Vagina (tissue), 2 donors: ENCODE measurements at regions not wholly inside any gene's neighbourhood (a gene's known extent, or its start where the extent isn't known, plus 50 kb on each side); places are given as distances from the start of the nearest gene placed in this dataset.
A peak's percentile ranks its signal among the peaks of the same experiment; 100 is the strongest.

Source experiments
- DNase-seq, 2 donors: peaks; one replicate each; pipeline ENCODE4 v3.0.0-alpha.2; 2017; ENCODE audit errors: extremely low spot score in 2 of 2
- H3K27ac ChIP-seq: fragments of 200-600 bp; sonication (generic); one replicate; pipeline ENCODE4 v1.5.1; 2019
- H3K27me3 ChIP-seq: fragments of 200-600 bp; sonication (generic); one replicate; pipeline ENCODE4 v1.5.1; 2019
- H3K36me3 ChIP-seq, 2 donors: fragments of 200-600 bp; sonication (generic); one replicate each; pipeline ENCODE4 v1.5.1; 2017 to 2019
- H3K4me1 ChIP-seq: fragments of 200-600 bp; sonication (generic); one replicate; pipeline ENCODE4 v1.5.1; 2019
- H3K4me3 ChIP-seq, 2 donors: fragments of 200-600 bp; sonication (generic); 1 replicate in 1 of 2; 2 replicates in 1 of 2; pipeline ENCODE4 v1.5.1; 2016 to 2019
- H3K9me3 ChIP-seq: fragments of 200-600 bp; sonication (generic); one replicate; pipeline ENCODE4 v1.5.1; 2019
- POLR2A ChIP-seq, 2 donors: fragments of 450-650 bp; IDR thresholded peaks; one replicate each; pipeline ENCODE4 v1.6.1; 2017; ENCODE audit warnings: antibody characterized with exemption in 2 of 2, mild to moderate bottlenecking in 2 of 2, moderate library complexity in 2 of 2
- POLR2AphosphoS5 ChIP-seq, 2 donors: sonication (generic); formaldehyde crosslinking; IDR thresholded peaks; one replicate each; pipeline ENCODE4 v1.9.0; 2017; ENCODE audit warnings: antibody characterized with exemption in 2 of 2, mild to moderate bottlenecking in 2 of 2, low read depth in 1 of 2; ENCODE audit not compliant: insufficient read depth in 1 of 2
- intact Hi-C: fragments of 100-400 bp; cut with DNase I; formaldehyde crosslinking; loops from one replicate; pipeline ENCODE4 v1.15.1; 2023
- TF ChIP-seq, protein P1 (sequence below), 3 experiments: fragments of 450-650 bp in 2 of 3; fragments of 200-600 bp in 1 of 3; sonication (generic) in 1 of 3; IDR thresholded peaks; one replicate each; pipeline ENCODE4 v1.5.1; 2017 to 2019; ENCODE audit warnings: antibody characterized with exemption in 3 of 3, mild to moderate bottlenecking in 2 of 3, moderate library complexity in 2 of 3

DNA sequence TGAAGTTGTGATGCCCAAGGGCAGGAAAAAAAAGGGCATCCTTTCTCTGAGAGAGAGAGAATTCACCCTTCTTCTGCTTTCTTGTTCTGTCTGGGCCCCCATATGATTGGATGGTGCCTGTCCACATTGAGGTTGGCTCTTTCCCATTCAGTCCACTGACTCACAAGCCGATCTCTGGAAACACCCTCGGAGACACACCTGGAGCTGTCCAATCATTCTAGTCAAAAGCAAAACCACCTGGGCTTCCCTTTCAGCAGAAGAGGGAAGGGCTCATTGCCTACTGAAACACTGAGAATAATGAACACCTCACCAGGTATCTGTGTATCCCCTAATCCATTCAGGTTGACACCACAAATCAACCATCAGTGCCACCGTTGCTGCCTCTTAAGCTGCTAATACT, 103.7 kb upstream of the GNG12 start:
- H3K27me3 ChIP-seq, result no peaks in the 10 kb centered on the region
- H3K27ac ChIP-seq, result no peak overlapping the region
- no peaks in the 10 kb centered on the region for H3K36me3 ChIP-seq
- TF ChIP-seq, protein P1, sequence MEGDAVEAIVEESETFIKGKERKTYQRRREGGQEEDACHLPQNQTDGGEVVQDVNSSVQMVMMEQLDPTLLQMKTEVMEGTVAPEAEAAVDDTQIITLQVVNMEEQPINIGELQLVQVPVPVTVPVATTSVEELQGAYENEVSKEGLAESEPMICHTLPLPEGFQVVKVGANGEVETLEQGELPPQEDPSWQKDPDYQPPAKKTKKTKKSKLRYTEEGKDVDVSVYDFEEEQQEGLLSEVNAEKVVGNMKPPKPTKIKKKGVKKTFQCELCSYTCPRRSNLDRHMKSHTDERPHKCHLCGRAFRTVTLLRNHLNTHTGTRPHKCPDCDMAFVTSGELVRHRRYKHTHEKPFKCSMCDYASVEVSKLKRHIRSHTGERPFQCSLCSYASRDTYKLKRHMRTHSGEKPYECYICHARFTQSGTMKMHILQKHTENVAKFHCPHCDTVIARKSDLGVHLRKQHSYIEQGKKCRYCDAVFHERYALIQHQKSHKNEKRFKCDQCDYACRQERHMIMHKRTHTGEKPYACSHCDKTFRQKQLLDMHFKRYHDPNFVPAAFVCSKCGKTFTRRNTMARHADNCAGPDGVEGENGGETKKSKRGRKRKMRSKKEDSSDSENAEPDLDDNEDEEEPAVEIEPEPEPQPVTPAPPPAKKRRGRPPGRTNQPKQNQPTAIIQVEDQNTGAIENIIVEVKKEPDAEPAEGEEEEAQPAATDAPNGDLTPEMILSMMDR (IDR thresholded peaks at IDR 0.05), result no peak
- no peak for TF ChIP-seq POLR2A (IDR thresholded peaks at IDR 0.05)
- TF ChIP-seq POLR2AphosphoS5 (IDR thresholded peaks at IDR 0.05; ENCODE audit: insufficient read depth in 1 of 2, low read depth in 1 of 2), result no peak
- H3K4me3 ChIP-seq, result no peak overlapping the region
- intact Hi-C loops, result no loop called here
- H3K4me1 ChIP-seq, result no peaks in the 10 kb centered on the region
- no peak for DNase-seq
- H3K9me3 ChIP-seq, result no peaks in the 10 kb centered on the region

DNA sequence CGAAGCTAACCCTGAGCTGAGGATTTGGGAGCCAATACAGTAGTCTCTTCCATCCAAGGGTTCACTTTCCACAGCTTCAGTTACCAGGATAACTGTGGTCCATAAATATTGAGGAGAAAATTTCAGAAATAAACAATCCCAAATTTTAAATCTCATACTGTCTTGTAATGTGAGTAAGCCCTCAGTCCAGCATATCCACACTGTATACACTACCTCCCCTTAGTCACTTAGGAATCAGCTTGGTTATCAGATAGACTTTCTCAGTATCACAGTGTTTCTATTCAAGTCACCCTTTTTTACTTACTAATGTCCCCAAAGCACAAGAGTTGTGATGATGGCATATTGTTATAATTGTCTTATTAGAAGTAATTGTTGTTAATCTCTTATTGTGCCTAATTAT, 102.3 kb upstream of the GNG12 start:
- no peak overlapping the region for H3K27ac ChIP-seq
- H3K4me3 ChIP-seq, result no peak overlapping the region
- H3K9me3 ChIP-seq, result no peaks in the 10 kb centered on the region
- no peak for DNase-seq
- TF ChIP-seq POLR2A (IDR thresholded peaks at IDR 0.05), result no peak
- TF ChIP-seq POLR2AphosphoS5 (IDR thresholded peaks at IDR 0.05; ENCODE audit: insufficient read depth in 1 of 2, low read depth in 1 of 2), result no peak
- TF ChIP-seq, protein P1 (IDR thresholded peaks at IDR 0.05), result no peak
- H3K36me3 ChIP-seq, result no peaks in the 10 kb centered on the region
- intact Hi-C loops, result no loop called here
- no peaks in the 10 kb centered on the region for H3K27me3 ChIP-seq
- H3K4me1 ChIP-seq, result no peaks in the 10 kb centered on the region

DNA sequence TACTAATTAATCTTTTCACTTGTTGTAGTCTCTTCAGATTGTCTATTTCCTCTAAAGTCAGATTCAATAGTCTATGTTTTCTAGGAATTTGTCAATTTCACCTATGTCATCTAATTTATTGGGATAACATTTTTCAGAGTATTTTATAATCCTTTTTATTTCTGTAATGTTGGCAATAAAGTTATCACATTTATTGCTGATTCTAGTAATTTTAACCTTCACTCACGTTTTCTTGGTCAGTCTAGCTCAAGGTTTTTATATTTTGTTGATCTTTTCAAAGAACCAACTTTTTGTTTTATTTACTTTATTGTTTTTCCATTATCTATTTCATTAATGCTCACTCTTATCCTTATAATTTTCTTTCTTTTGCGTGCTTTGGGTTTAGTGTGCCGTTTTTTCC, 97.9 kb upstream of the GNG12 start:
- Histone ChIP-seq H3K4me1 (no peaks in the 10 kb centered on the region), H3K36me3 (no peaks in the 10 kb centered on the region), H3K9me3 (no peaks in the 10 kb centered on the region), H3K27ac (no peak overlapping the region), H3K4me3 (no peak overlapping the region), H3K27me3 (no peaks in the 10 kb centered on the region)
- intact Hi-C loops, result no loop called here
- no peak for DNase-seq
- TF ChIP-seq POLR2A (IDR thresholded peaks at IDR 0.05) (no peak), POLR2AphosphoS5 (IDR thresholded peaks at IDR 0.05; ENCODE audit: insufficient read depth in 1 of 2, low read depth in 1 of 2) (no peak)
- TF ChIP-seq, protein P1 (IDR thresholded peaks at IDR 0.05), result no peak

DNA sequence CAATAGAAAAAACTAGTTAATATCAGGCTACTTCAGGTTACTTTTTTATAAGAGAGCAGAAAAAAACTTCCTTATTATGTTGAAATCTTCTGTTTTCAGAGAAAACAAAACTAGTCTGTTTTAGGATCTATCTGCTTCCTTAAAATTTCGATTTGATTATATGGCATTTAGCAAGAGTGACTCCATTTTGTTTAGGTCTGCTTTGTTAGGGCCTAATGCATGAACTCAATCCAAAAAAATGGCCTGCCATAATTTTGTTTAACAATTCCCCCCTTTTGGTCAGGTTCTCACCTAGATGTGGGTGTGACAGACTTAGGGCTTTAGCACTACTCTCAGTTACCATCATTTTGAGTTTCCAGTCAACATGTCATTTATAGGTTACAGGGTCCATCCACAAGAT, 89.8 kb upstream of the GNG12 start:
- Histone ChIP-seq H3K36me3 (no peaks in the 10 kb centered on the region), H3K4me3 (no peak overlapping the region), H3K4me1 (no peaks in the 10 kb centered on the region), H3K27ac (no peak overlapping the region), H3K9me3 (no peaks in the 10 kb centered on the region), H3K27me3 (no peaks in the 10 kb centered on the region)
- TF ChIP-seq POLR2AphosphoS5 (IDR thresholded peaks at IDR 0.05; ENCODE audit: insufficient read depth in 1 of 2, low read depth in 1 of 2) (no peak), POLR2A (IDR thresholded peaks at IDR 0.05) (no peak)
- TF ChIP-seq, protein P1 (IDR thresholded peaks at IDR 0.05), result no peak
- intact Hi-C loops, result no loop called here
- no peak for DNase-seq

DNA sequence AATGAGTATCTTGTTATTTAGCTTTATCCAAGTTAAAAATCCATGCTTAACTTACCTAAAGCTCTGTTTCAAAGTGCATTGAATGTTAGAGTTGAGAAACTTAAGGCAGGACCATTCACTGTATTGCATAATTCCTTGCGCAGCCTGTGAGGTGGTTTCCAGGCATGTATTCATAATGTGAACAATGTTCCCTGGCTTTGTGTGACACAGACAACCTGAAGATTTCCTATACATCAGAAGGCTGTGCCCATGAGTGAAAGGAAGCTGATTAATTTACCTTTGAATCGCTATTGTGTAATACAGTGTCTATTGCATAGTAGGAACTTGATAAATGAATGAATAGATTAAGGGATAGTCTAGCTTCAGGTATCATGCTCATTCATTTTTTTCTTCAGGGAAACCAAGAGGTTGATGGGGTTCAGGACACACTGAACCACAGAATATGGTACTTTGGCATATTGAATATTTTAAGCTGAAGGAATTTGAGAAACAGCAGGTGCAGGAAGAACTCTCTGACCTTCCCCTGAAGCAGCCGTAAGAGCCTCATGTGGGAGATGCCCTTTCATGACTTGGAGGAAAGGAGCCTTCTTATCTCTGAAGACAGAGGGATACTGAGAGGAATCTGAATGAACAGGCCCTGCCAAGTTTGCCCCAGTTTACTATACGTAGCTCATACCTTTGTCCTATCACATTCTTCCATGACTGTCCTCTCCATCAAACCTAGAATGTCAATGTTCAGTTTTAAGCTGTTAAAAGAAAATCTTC, 88.6 kb upstream of the GNG12 start:
- TF ChIP-seq, protein P1 (IDR thresholded peaks at IDR 0.05), result no peak
- TF ChIP-seq POLR2A (IDR thresholded peaks at IDR 0.05), result no peak
- peak in 1 of 2 donors; percentile 46 for TF ChIP-seq POLR2AphosphoS5 (IDR thresholded peaks at IDR 0.05; ENCODE audit: insufficient read depth in 1 of 2, low read depth in 1 of 2)
- Histone ChIP-seq H3K4me1 (no peaks in the 10 kb centered on the region), H3K27me3 (no peaks in the 10 kb centered on the region), H3K36me3 (no peaks in the 10 kb centered on the region), H3K27ac (no peak overlapping the region), H3K4me3 (no peak overlapping the region), H3K9me3 (no peaks in the 10 kb centered on the region)
- DNase-seq, result no peak
- intact Hi-C loops, result no loop called here
